ENCODE measurements at regions not wholly inside any gene's neighbourhood (a gene's known extent, or its start where the extent isn't known, plus 50 kb on each side); places are given as distances from the start of the nearest gene placed in this dataset.

DNA sequence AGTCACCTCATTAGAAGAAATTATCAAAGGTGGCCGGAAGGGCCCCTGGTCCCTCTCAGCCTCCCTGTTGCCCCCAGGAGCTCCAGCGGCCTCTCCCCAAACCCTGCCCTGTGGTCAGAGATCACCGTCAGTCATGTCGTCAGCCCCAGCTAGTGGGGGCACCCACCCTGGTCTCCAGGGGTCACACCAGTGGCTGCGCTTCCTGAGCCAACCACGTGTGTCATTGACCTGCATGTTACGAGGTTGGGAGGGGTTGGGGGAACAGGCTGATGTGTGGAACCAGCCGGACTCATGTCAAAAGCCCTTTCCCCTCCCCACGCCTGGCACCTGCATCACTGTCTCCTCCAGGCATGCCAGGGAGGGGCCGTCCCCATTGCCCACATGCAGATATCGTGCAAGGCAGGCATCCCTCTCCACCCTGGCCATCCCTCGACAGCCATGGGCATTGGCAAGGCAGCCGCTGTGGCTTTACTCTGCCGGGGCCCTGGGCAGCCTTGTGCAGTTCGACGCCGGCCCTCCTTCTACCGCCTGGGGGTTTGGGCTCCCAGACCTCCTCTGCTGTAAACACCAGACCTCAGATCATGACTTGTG is 128.7 kb downstream of the CRYAA start:
- TF ChIP-seq POLR2A (IDR thresholded peaks at IDR 0.05; ENCODE audit: low read length) (no peak), RAD21 (conservative IDR thresholded peaks at IDR 0.05 in 1 of 2, IDR thresholded peaks at IDR 0.05 in 1 of 2) (no peak), ESRRA (IDR thresholded peaks at IDR 0.05; ENCODE audit: borderline replicate concordance, low read length) (no peak), CBX8 (IDR thresholded peaks at IDR 0.05) (no peak), MAZ (IDR thresholded peaks at IDR 0.05; ENCODE audit: borderline replicate concordance, low read depth, low read length) (no peak), RCOR1 (IDR thresholded peaks at IDR 0.05; ENCODE audit: low read depth, low read length) (no peak)
- TF ChIP-seq, protein P1, sequence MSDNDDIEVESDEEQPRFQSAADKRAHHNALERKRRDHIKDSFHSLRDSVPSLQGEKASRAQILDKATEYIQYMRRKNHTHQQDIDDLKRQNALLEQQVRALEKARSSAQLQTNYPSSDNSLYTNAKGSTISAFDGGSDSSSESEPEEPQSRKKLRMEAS (IDR thresholded peaks at IDR 0.05) = no peak
- TF ChIP-seq, protein P2, sequence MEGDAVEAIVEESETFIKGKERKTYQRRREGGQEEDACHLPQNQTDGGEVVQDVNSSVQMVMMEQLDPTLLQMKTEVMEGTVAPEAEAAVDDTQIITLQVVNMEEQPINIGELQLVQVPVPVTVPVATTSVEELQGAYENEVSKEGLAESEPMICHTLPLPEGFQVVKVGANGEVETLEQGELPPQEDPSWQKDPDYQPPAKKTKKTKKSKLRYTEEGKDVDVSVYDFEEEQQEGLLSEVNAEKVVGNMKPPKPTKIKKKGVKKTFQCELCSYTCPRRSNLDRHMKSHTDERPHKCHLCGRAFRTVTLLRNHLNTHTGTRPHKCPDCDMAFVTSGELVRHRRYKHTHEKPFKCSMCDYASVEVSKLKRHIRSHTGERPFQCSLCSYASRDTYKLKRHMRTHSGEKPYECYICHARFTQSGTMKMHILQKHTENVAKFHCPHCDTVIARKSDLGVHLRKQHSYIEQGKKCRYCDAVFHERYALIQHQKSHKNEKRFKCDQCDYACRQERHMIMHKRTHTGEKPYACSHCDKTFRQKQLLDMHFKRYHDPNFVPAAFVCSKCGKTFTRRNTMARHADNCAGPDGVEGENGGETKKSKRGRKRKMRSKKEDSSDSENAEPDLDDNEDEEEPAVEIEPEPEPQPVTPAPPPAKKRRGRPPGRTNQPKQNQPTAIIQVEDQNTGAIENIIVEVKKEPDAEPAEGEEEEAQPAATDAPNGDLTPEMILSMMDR (IDR thresholded peaks at IDR 0.05) = no peak
